GM12878 (cell line): ENCODE measurements at regions not wholly inside any gene's neighbourhood (a gene's known extent, or its start where the extent isn't known, plus 50 kb on each side); places are given as distances from the start of the nearest gene placed in this dataset.

ENCODE experiments used
- ATAC-seq: fragments of 200-7000 bp; cut with Tn5 transposase; 3 replicates; pipeline ENCODE4 v1.9.1; 2020; ENCODE audit warnings: mild to moderate bottlenecking, moderate library complexity
- BruUV-seq: library from RNA; stranded (reverse); fragments of 400-500 nt; replicated peaks from 2 replicates; lab custom pipeline; 2021; lab: Mats Ljungman, UMichigan
- CTCF ChIA-PET: fragments of 300-600 bp; sonication (Branson Sonifier 250); formaldehyde crosslinking; extraction: SDS; loops from one replicate; lab custom pipeline; 2021; ENCODE audit warnings: inconsistent platforms; lab: Yijun Ruan, JAX
- POLR2A ChIA-PET: fragments of 350-600 bp; formaldehyde crosslinking; extraction: SDS; loops from one replicate; lab custom pipeline; 2021; ENCODE audit warnings: inconsistent platforms; lab: Charles Lee
- RAD21 ChIA-PET: fragments of 300-600 bp; sonication (Branson Sonifier 250); formaldehyde crosslinking; loops from one replicate; lab custom pipeline; 2023; ENCODE audit warnings: antibody characterized with exemption; ENCODE audit not compliant: unreplicated experiment; lab: Charles Lee
- SMC1A ChIA-PET: fragments of 300-600 bp; sonication (Branson Sonifier 250); formaldehyde crosslinking; loops from one replicate; lab custom pipeline; 2023; ENCODE audit not compliant: unreplicated experiment, uncharacterized antibody; lab: Charles Lee
- DNase-seq: peaks from one replicate; pipeline ENCODE4 v3.0.0-alpha.2; 2011; ENCODE audit warnings: low read depth, low spot score
- FAIRE-seq: peaks from 3 replicates; lab custom pipeline; 2011; peaks lifted over from hg19 to GRCh38; lab: Jason Lieb, UNC
- H2AFZ ChIP-seq: 2 replicates; pipeline ENCODE4 v1.6.0; 2011; ENCODE audit warnings: low read depth, low read length, control low read depth; ENCODE audit not compliant: control insufficient read depth
- H3K27ac ChIP-seq: 2 replicates; pipeline ENCODE4 v1.5.1; 2011; ENCODE audit warnings: control low read depth; ENCODE audit not compliant: control insufficient read depth, insufficient read depth
- H3K27me3 ChIP-seq, 2 experiments: replicated peaks in 1 of 2; 2 replicates each; pipeline versions ENCODE4 v1.6.0 to v1.6.1; 2011; ENCODE audit warnings: low read length in 1 of 2; ENCODE audit not compliant: control insufficient read depth in 2 of 2, insufficient read depth in 2 of 2
- H3K36me3 ChIP-seq, 2 experiments: 2 replicates each; pipeline ENCODE4 v1.5.1; 2011; ENCODE audit warnings: low read length in 1 of 2; ENCODE audit not compliant: control insufficient read depth in 2 of 2, insufficient read depth in 2 of 2
- H3K4me1 ChIP-seq: 2 replicates; pipeline ENCODE4 v1.6.1; 2011; ENCODE audit warnings: mild to moderate bottlenecking, low read length, moderate library complexity, mixed read lengths; ENCODE audit not compliant: control insufficient read depth, insufficient read depth
- H3K4me2 ChIP-seq: 2 replicates; pipeline ENCODE4 v1.6.0; 2011; ENCODE audit warnings: control low read depth; ENCODE audit not compliant: control insufficient read depth, insufficient read depth
- H3K4me3 ChIP-seq: fragments of 200-600 bp; sonication (generic); 2 replicates; pipeline ENCODE4 v1.5.1; 2016
- H3K79me2 ChIP-seq: 2 replicates; pipeline ENCODE4 v1.6.0; 2011; ENCODE audit warnings: low read length; ENCODE audit not compliant: control insufficient read depth, insufficient read depth
- H3K9ac ChIP-seq: 2 replicates; pipeline ENCODE4 v1.8.0; 2011; ENCODE audit warnings: low read length, control low read depth, mixed read lengths; ENCODE audit not compliant: control insufficient read depth, insufficient read depth
- H3K9me3 ChIP-seq: replicated peaks from 3 replicates; pipeline ENCODE4 v1.5.1; 2011; ENCODE audit warnings: mild to moderate bottlenecking, low read length; ENCODE audit not compliant: control insufficient read depth, insufficient read depth
- H4K20me1 ChIP-seq: 2 replicates; pipeline ENCODE4 v1.6.0; 2011; ENCODE audit not compliant: control insufficient read depth, insufficient read depth
- CBX5 ChIP-seq: sonication (generic); IDR thresholded peaks from 2 replicates; pipeline ENCODE4 v1.6.1; 2016; ENCODE audit warnings: low read depth, moderate library complexity, mild to moderate bottlenecking, inconsistent platforms
- EED ChIP-seq: sonication (generic); IDR thresholded peaks from 2 replicates; pipeline ENCODE4 v1.6.1; 2016; ENCODE audit warnings: antibody characterized with exemption, low read depth
- EZH2 ChIP-seq: IDR thresholded peaks from 2 replicates; pipeline ENCODE4 v1.6.1; 2012; ENCODE audit warnings: low read depth, mild to moderate bottlenecking, control low read depth, inconsistent platforms, low read length, borderline replicate concordance; ENCODE audit not compliant: control insufficient read depth
- GABPA ChIP-seq: IDR thresholded peaks from 2 replicates; pipeline ENCODE4 v1.6.1; 2014; ENCODE audit warnings: antibody characterized with exemption, low read depth, mild to moderate bottlenecking, inconsistent platforms
- NFIC ChIP-seq: IDR thresholded peaks from 2 replicates; pipeline ENCODE4 v1.6.1; 2012; ENCODE audit warnings: low read depth, mild to moderate bottlenecking, inconsistent platforms, low read length, moderate library complexity
- NR2C1 ChIP-seq: fragments of 450-650 bp; IDR thresholded peaks from 2 replicates; pipeline ENCODE4 v1.6.1; 2017; ENCODE audit warnings: antibody characterized with exemption, mild to moderate bottlenecking, moderate library complexity
- NR2C2 ChIP-seq: IDR thresholded peaks from 2 replicates; pipeline ENCODE4 v1.6.1; 2011; ENCODE audit warnings: borderline replicate concordance, low read depth; ENCODE audit not compliant: control insufficient read depth, insufficient read length
- NRF1 ChIP-seq: conservative IDR thresholded peaks from 2 replicates; pipeline ENCODE4 v1.6.1; 2011; ENCODE audit warnings: mild to moderate bottlenecking, low read depth, low read length, improper control_type of control experiment
- POLR2AphosphoS5 ChIP-seq: IDR thresholded peaks from 2 replicates; pipeline ENCODE4 v1.6.1; 2011; ENCODE audit warnings: mild to moderate bottlenecking, low read length, inconsistent platforms
- SREBF1 ChIP-seq: IDR thresholded peaks from 2 replicates; pipeline ENCODE4 v1.6.1; 2012; ENCODE audit warnings: mild to moderate bottlenecking, low read length
- TAF1 ChIP-seq: IDR thresholded peaks from 2 replicates; pipeline ENCODE4 v1.6.1; 2011; ENCODE audit warnings: mild to moderate bottlenecking, low read depth, low read length, borderline replicate concordance
- USF1 ChIP-seq: IDR thresholded peaks from 2 replicates; pipeline ENCODE4 v1.6.1; 2011; ENCODE audit warnings: borderline replicate concordance, low read depth, mild to moderate bottlenecking, moderate library complexity, mixed read lengths, low read length; ENCODE audit not compliant: insufficient read depth; ENCODE audit errors: extremely low read length
- WRNIP1 ChIP-seq: IDR thresholded peaks from 2 replicates; pipeline ENCODE4 v1.6.1; 2011; ENCODE audit warnings: low read depth, low read length, improper control_type of control experiment, borderline replicate concordance
- ZNF217 ChIP-seq: fragments of 450-650 bp; IDR thresholded peaks from 2 replicates; pipeline ENCODE4 v1.6.1; 2017; ENCODE audit warnings: antibody characterized with exemption, mild to moderate bottlenecking
- WGBS: methylation state at CpG from one replicate; pipeline ENCODE4 v1.1.6; 2016; ENCODE audit warnings: low lambda C conversion rate; ENCODE audit not compliant: insufficient replicate concordance, insufficient coverage; ENCODE audit errors: missing lambda C conversion rate; 5-methylcytosine and 5-hydroxymethylcytosine counted together
- in situ Hi-C: fragments of 300-500 bp; cut with MboI; formaldehyde crosslinking; loops from 9 replicates; pipeline ENCODE4 v1.14.3; 2018; ENCODE audit warnings: mixed read lengths
- intact Hi-C: fragments of 100-400 bp; cut with micrococcal nuclease; formaldehyde crosslinking; loops from one replicate; pipeline ENCODE4 v1.14.2; 2022; ENCODE audit not compliant: unreplicated experiment

DNA sequence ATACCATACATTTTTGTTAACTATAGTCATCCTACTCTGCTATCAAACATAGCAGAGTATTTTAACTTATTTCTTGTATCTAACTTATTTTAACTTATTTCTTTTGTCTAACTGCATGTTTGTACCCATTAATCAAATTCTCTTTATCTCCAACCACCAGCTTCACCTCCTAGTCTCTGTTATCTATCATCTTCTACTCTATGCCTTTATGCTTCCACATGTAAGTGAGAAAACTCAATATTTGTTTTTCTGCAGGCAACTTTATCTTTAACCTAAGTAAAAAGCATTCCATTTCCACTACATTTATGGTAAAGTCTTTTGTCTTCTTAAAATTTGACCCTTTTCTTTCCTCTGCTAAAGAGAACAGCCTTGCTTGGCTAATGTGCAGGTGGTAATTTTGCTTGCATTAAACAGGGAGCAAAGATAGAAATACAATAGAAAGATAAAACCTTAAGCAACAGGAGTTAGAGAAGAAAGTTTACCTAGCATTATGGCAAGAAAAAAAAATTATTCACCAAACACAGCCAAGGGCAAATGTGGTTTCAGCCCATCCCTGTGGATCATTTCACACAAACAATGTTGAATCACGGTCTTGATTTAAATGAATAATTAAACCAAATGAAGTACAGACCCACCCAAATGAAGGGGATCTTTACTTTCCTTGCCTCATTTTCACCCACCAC is 110.9 kb upstream of the TSPAN8 start:
- H3K36me3 ChIP-seq: no peaks in the 10 kb centered on the region
- RAD21 ChIA-PET: no interaction called here
- POLR2A ChIA-PET: no interaction called here
- no peaks in the 10 kb centered on the region for H3K9me3 ChIP-seq
- no peaks in the 10 kb centered on the region for H4K20me1 ChIP-seq
- intact Hi-C loops (no loop called here), in situ Hi-C loops (no loop called here)
- SMC1A ChIA-PET: no interaction called here
- H3K4me1 ChIP-seq: no peaks in the 10 kb centered on the region
- no peak overlapping the region for H2AFZ ChIP-seq
- no peaks in the 10 kb centered on the region for H3K27me3 ChIP-seq
- TF ChIP-seq ZNF217 (no peak), POLR2AphosphoS5 (no peak), EED (no peak), NRF1 (no peak), SREBF1 (no peak), NR2C1 (no peak), EZH2 (no peak), TAF1 (no peak)
- H3K9ac ChIP-seq: no peak overlapping the region
- H3K4me2 ChIP-seq: no peak overlapping the region
- no peak for DNase-seq
- H3K4me3 ChIP-seq: no peak overlapping the region
- CTCF ChIA-PET: no interaction called here
- H3K27ac ChIP-seq: no peak overlapping the region
- ATAC-seq: no peak
- WGBS: 0% methylated on average over 1 of the region's 1 CpG
- no peak for FAIRE-seq
- no peaks in the 10 kb centered on the region for H3K79me2 ChIP-seq
- BruUV-seq: no TSS peak

GRCh38 chr12:71266606-71267005 is 108.8 kb upstream of the TSPAN8 start:
- Histone ChIP-seq H3K36me3 (no peaks in the 10 kb centered on the region), H3K4me2 (no peak overlapping the region), H3K79me2 (no peaks in the 10 kb centered on the region), H4K20me1 (no peaks in the 10 kb centered on the region), H3K9ac (no peak overlapping the region), H2AFZ (no peak overlapping the region), H3K27ac (no peak overlapping the region), H3K4me1 (no peaks in the 10 kb centered on the region), H3K9me3 (no peaks in the 10 kb centered on the region), H3K4me3 (no peak overlapping the region), H3K27me3 (no peaks in the 10 kb centered on the region)
- DNase-seq: no peak
- WGBS: 68% methylated on average over 4 of the region's 4 CpGs
- ChIA-PET POLR2A (no interaction called here), SMC1A (no interaction called here), RAD21 (no interaction called here), CTCF (interaction anchor here (0.9 kb wide), 1 partner anchor 10 kb away, joined by 3 read pairs; no protein-coding TSS in a partner anchor)
- in situ Hi-C loops (no loop called here), intact Hi-C loops (no loop called here)
- ATAC-seq: no peak
- no peak for FAIRE-seq
- BruUV-seq: no TSS peak
- no peak for TF ChIP-seq NFIC
- TF ChIP-seq GABPA: no peak
- TF ChIP-seq WRNIP1: no peak
- no peak for TF ChIP-seq NR2C2
- no peak for TF ChIP-seq USF1
- no peak for TF ChIP-seq CBX5
